Renal cortex interstitium (tissue), 11 donors: ENCODE measurements at regions not wholly inside any gene's neighbourhood (a gene's known extent, or its start where the extent isn't known, plus 50 kb on each side); places are given as distances from the start of the nearest gene placed in this dataset.

ENCODE experiments used
- DNase-seq, 11 donors: peaks; one replicate each; pipeline ENCODE4 v3.0.0-alpha.2; 2013; ENCODE audit warnings: low read depth in 9 of 11, low spot score in 4 of 11; ENCODE audit errors: extremely low read depth in 1 of 11

- DNase-seq, result no peak
Observed at GRCh38 chr17:22462461-22462860, 770.1 kb downstream of the KCNJ18 start.

- DNase-seq, result no peak
Observed at GRCh38 chr17:22463110-22463850, 771.0 kb downstream of the KCNJ18 start.

- no peak for DNase-seq
Observed at GRCh38 chr17:22464041-22464440, 771.7 kb downstream of the KCNJ18 start.

GRCh38 chr17:22467720-22468119 lies 775.4 kb downstream of the KCNJ18 start:
- no peak for DNase-seq

GRCh38 chr17:22469101-22469880 lies 777.0 kb downstream of the KCNJ18 start:
- DNase-seq, result no peak

- DNase-seq, result no peak
Observed at GRCh38 chr17:22469941-22470340, 777.6 kb downstream of the KCNJ18 start.

GRCh38 chr17:22470411-22471175 lies 778.3 kb downstream of the KCNJ18 start:
- no peak for DNase-seq

- no peak for DNase-seq
Observed at GRCh38 chr17:22484826-22485225, 792.5 kb downstream of the KCNJ18 start.

GRCh38 chr17:22490399-22490798 lies 798.1 kb downstream of the KCNJ18 start:
- DNase-seq, result no peak

- DNase-seq, result no peak
Observed at GRCh38 chr17:22492331-22492730, 800.0 kb downstream of the KCNJ18 start.

- DNase-seq, result no peak
Observed at GRCh38 chr17:22496450-22496849, 804.1 kb downstream of the KCNJ18 start.

- no peak for DNase-seq
Observed at GRCh38 chr17:22503322-22503899, 811.1 kb downstream of the KCNJ18 start.

- no peak for DNase-seq
Observed at GRCh38 chr17:22505660-22506059, 813.3 kb downstream of the KCNJ18 start.

GRCh38 chr17:22506231-22506630 lies 813.9 kb downstream of the KCNJ18 start:
- DNase-seq, result no peak

- DNase-seq, result no peak
Observed at GRCh38 chr17:22506861-22507260, 814.5 kb downstream of the KCNJ18 start.

- no peak for DNase-seq
Observed at GRCh38 chr17:22507823-22508222, 815.5 kb downstream of the KCNJ18 start.

- DNase-seq, result no peak
Observed at GRCh38 chr17:22510504-22510903, 818.2 kb downstream of the KCNJ18 start.

- DNase-seq, result no peak
Observed at GRCh38 chr17:22511431-22511830, 819.1 kb downstream of the KCNJ18 start.

- no peak for DNase-seq
Observed at GRCh38 chr17:22512057-22512456, 819.7 kb downstream of the KCNJ18 start.

GRCh38 chr17:22512506-22512905 lies 820.2 kb downstream of the KCNJ18 start:
- DNase-seq, result no peak
